AG09319 (cell line): ENCODE measurements at regions not wholly inside any gene's neighbourhood (a gene's known extent, or its start where the extent isn't known, plus 50 kb on each side); places are given as distances from the start of the nearest gene placed in this dataset.
"Not testable (repeated sequence)": the region's sequence is repeated elsewhere in the genome, so short reads cannot be mapped to it uniquely, and the experiment has no call there.

Experiments
- DNase-seq: peaks from one replicate; pipeline ENCODE4 v3.0.0-alpha.2; 2010; ENCODE audit warnings: low read depth; ENCODE audit errors: extremely low read depth

- not testable (repeated sequence) for DNase-seq
These were observed 111.6 kb downstream of the PPIAL4A start for GRCh38 chr1:121001090-121001726.

DNA sequence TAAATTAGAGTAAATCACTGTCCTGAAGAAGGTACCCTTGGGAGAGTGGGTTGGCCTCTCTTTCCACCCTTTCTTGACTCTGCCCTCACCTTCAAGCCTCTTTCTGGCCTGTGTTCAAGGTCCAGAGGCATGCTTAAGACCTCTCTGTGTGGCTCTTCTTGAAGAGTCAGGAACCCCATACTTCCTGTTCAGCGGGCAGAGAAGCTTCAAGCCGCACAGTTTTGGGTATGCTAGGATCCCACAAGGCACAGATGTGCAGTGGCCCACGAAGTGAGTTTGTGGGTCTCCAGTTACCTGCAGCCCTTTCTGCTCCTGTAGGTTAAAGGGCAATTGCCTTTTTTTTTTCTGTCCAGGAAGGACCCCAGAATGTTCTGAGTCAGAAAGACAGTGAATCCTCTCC is 113.7 kb downstream of the PPIAL4A start:
- not testable (repeated sequence) for DNase-seq

- DNase-seq = not testable (repeated sequence)
These were observed 117.3 kb downstream of the PPIAL4A start for GRCh38 chr1:121006826-121007225.

GRCh38 chr1:121007755-121008154 is 118.2 kb downstream of the PPIAL4A start:
- not testable (repeated sequence) for DNase-seq

DNA sequence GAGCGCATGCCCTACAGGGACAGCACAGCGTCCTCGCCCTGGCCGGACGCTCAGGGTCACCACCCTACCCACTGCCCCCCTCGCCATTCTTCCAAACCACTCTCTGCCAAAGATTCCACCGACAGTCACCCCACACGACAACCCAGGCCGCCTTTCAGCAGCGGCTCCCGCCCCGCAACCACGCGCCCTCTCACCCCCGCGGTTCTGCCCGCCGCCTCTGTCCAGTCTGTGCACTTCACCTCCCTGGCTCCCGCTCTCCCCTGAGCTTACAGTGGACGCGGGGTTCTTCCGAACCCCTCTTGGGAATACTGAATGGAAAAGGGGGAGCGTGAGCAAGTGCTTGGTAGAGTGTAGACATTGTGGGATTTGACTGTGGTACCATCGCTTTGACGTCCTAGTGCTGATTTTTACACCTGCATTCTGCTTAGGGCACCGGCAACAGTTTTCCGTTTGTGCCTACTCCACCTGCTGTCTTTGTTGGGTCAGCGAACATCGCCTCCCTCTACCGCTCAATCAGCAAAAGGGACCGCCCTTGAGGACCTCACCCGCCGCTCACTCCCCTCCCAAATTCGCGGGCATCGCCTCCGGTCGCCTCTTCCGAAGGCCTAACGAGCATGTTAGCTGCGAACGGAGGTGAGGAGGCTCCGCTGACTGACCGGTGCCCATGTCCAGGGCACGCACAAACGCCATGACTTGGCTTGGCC is 119.1 kb downstream of the PPIAL4A start:
- not testable (repeated sequence) for DNase-seq

DNA sequence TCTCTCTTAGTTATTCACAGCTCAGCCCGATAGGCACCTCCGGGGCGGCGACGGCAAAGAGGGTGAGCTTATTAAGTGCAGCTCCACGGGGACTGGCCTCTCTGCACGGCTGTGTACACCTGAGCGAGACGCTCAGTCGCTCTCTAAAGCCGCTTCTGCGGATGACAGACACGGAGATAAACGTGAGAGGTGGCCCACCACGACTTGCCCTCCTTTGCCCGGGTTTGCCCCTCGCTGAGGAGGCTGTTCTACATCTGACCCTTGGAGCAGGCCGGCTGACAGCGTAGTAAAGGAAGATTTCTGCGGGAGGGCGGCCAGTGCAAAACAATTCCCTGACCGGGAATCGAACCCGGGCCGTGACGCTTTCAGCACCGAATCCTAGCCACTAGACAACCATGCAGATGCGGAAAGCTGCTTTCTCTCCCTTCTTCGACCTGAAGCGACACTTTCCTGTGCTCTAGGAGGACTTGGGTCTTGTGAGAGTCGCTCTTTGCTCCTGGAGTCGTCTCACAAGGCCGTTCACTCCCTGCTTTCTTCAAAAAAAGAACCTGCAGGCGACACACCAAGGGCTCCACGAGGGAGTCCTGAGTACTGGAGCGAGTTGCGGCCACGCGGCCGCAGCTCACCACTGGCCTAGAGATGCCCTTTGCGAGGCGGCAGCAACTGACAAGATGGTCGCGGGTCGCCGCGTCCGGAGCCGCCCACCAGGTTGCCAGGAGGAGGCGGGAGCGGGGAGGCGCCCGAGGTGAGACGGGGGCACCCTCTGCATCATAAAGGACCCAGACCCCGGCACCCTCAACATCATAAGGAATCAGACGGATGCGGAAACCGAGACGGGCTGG is 119.9 kb downstream of the PPIAL4A start:
- DNase-seq = not testable (repeated sequence)

DNA sequence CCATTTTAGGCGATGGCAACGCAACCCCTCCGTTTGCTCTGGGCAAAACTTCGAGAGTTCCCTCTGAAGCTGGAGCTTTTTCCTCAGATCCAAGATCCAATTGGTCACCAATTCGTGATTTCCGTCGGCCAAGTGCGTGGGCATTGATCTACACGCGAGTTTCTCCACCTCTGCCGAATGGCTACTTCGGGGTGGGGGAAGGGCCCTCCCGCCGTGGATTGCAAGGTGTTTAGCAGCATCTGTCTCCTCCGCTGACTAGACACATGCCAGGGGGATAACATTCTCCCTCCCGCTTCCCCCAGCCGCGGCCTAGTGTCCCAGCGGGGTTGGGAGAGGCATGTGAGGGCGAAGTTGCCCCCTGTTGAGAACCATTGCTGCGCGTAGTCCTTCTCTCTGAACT is 120.6 kb downstream of the PPIAL4A start:
- DNase-seq = not testable (repeated sequence)

DNA sequence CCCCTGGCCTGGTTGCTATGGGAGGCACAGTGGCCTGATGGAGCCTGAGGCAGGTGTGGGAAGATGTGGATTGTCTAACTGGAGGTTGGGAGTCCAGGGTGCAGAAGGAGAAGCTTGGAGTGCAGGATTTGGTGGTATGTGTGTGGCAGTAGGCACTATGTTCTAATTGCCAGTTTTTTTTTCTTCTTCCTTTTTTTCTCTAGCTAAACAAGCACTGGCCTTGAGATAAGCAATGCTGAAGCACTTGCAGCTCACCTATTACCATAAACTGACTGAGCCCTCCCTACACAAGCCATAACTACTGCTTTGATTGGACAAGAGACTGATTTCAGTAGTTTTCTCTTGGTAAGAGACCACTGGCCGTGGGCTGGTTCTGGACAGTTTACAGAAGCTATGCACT is 123.6 kb downstream of the PPIAL4A start:
- DNase-seq = not testable (repeated sequence)

- peak; percentile 49 for DNase-seq
These were observed 126.8 kb downstream of the PPIAL4A start for GRCh38 chr1:121016182-121017028.

GRCh38 chr1:121019715-121020349 is 130.3 kb downstream of the PPIAL4A start:
- not testable (repeated sequence) for DNase-seq

- DNase-seq = peak; percentile 12
These were observed 131.0 kb downstream of the PPIAL4A start for GRCh38 chr1:121020350-121021236.

GRCh38 chr1:121021716-121022115 is 132.1 kb downstream of the PPIAL4A start:
- DNase-seq = not testable (repeated sequence)

DNA sequence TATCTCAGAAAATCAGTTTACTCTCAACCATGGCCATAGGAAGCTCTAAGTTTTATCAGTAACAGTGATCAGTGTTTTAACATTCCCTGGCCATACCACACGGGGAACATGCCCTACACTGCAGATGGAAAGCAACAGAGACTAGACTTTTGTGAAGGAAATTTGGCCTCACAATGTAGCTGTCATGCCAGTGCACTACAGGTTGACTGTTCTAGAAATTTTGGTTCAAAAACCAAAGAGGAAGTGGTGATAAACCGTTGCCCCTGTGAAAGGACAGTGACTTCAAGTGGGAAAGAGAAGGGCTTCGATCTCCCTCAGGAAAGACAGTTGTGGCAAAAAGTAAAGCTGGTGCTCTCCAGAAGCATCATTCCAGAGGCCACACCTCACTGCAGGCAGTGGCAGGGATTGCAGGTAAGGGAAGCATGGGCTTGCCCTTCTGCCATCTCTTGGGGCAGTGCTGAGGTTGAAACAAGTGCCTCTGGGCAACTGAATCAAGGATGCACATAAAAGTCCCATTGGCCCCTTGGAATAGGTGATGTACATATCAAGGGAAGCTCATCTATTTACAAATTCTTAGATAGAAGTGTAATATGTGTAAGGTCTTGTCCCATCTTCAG is 143.4 kb downstream of the PPIAL4A start:
- not testable (repeated sequence) for DNase-seq

GRCh38 chr1:121036792-121037191 is 147.2 kb downstream of the PPIAL4A start:
- DNase-seq = not testable (repeated sequence)

- not testable (repeated sequence) for DNase-seq
These were observed 143.2 kb downstream of the FAM72B start for GRCh38 chr1:121040974-121041373.

- DNase-seq = not testable (repeated sequence)
These were observed 142.6 kb downstream of the FAM72B start for GRCh38 chr1:121041497-121041896.

DNA sequence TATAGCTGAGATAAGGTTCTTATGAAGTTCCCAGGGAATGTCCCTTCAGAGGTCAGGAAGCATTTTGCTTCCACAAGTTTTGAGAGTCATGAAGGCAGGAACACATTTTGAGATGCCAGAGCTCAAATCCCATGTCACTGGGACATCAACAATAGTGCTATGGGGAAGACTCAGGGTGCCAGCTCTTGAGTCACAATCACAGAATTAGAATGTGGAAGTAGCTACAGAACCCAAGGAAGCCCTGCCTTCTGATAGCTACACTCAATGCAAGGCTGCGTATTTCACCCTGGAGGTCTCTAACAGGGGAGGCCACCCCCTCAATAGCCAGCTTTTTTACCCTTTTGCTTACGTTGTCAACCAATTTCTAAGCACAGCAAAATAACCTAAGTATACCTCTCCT is 141.3 kb downstream of the FAM72B start:
- not testable (repeated sequence) for DNase-seq

- not testable (repeated sequence) for DNase-seq
These were observed 135.8 kb downstream of the FAM72B start for GRCh38 chr1:121048293-121048752.
